Epithelial cell of esophagus (primary cell): ENCODE measurements at regions not wholly inside any gene's neighbourhood (a gene's known extent, or its start where the extent isn't known, plus 50 kb on each side); places are given as distances from the start of the nearest gene placed in this dataset.
"Not testable (repeated sequence)": the region's sequence is repeated elsewhere in the genome, so short reads cannot be mapped to it uniquely, and the experiment has no call there.

Experiments
- DNase-seq: peaks from one replicate; pipeline ENCODE4 v3.0.0; 2010; ENCODE audit warnings: low read depth
- H3K4me3 ChIP-seq: 2 replicates; pipeline ENCODE4 v1.5.1; 2011; ENCODE audit warnings: mild to moderate bottlenecking, low read length, control low read depth
- TF ChIP-seq, protein P1 (sequence below): IDR thresholded peaks from 2 replicates; pipeline ENCODE4 v1.5.1; 2011; ENCODE audit warnings: low read depth, mild to moderate bottlenecking, low read length, control low read depth, inconsistent platforms; ENCODE audit not compliant: insufficient read depth; ENCODE audit errors: missing control alignments

DNA sequence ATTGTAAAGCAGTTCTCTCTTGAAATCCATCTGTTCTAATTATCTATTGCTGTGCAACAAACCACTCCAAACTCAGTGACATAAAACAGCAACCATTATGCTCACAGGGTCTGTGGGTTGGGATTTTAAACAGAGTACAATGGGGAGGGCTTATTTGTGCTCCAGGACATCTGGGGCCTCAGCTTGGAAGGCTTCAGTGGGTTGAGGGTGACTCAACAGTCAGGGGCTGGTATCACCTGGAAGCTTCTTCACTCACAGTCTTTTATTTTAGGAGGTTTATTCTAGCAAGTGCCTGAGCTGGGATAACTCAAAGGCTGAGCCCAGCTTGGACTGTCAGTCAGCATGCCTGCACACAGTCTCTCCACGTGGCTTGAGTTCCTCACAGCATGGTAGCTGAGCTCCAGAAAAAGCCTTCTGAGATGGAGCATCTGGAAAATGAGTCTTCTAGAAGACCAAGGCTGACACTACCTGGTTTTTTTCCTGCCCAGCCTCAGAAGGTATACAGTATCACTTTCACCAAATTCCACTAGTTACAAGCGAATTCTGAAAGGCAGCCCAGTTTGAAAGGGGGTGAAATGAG is 234.6 kb upstream of the ID4 start:
- DNase-seq = no peak
- H3K4me3 ChIP-seq = no peak overlapping the region
- TF ChIP-seq, protein P1, sequence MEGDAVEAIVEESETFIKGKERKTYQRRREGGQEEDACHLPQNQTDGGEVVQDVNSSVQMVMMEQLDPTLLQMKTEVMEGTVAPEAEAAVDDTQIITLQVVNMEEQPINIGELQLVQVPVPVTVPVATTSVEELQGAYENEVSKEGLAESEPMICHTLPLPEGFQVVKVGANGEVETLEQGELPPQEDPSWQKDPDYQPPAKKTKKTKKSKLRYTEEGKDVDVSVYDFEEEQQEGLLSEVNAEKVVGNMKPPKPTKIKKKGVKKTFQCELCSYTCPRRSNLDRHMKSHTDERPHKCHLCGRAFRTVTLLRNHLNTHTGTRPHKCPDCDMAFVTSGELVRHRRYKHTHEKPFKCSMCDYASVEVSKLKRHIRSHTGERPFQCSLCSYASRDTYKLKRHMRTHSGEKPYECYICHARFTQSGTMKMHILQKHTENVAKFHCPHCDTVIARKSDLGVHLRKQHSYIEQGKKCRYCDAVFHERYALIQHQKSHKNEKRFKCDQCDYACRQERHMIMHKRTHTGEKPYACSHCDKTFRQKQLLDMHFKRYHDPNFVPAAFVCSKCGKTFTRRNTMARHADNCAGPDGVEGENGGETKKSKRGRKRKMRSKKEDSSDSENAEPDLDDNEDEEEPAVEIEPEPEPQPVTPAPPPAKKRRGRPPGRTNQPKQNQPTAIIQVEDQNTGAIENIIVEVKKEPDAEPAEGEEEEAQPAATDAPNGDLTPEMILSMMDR = no peak

DNA sequence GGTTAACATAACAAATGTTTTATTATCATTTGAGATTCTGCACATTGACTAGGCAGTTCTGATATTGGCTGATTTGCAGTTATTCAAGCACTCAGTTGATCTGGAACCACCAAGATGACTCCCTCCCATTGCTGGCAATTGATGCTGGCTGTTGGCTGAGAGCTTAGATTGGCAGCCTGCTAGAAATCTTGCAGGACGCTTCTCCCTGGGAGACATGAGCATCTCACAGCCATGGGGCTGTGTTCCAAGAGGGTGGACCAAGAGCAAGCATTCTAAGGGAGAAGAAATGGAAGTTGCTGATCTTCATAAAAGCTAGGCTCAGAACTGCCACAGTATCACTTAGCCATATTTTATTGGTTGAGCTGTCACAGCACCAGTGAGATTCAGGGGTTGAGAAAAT is 233.4 kb upstream of the ID4 start:
- no peak for DNase-seq
- H3K4me3 ChIP-seq = no peak overlapping the region
- TF ChIP-seq, protein P1 = no peak

DNA sequence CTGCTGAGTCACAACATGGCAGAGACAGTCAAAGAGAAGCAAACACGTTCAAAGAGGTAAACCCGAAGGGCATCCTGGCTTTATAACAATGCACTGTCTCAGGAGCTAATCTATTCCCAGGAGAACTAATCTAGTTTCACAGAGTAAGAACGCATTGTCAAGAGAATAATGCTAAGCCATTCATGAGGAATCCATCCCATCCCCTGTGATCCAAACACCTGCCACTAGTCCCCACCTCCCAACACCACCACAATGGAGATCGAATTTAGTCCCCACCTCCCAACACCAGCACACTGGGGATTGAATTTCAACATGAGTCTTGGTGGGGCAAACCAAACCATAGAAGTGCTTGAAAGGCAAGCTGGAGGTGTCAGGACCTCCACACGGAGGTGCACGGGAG is 231.5 kb upstream of the ID4 start:
- TF ChIP-seq, protein P1 = no peak
- no peak for DNase-seq
- no peak overlapping the region for H3K4me3 ChIP-seq

DNA sequence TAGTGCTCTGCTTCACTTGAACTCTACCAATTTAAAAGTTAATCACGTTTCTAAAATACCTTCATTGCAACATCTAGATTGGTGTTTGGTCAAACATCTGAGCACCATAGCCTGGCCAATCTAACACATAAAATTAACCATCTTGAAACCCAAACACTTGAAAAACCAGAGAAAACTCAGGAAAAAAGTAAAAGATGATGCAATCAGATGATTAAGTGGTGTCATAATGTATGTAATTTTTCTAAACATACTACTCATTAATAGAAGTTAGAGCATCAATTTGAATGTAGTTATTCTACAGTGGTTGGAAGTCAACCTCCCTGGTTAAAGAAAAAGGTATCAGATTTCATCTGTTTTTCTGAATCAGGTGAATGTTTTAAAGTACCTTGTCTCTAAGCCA is 228.6 kb upstream of the ID4 start:
- TF ChIP-seq, protein P1 = no peak
- H3K4me3 ChIP-seq = no peak overlapping the region
- no peak for DNase-seq

DNA sequence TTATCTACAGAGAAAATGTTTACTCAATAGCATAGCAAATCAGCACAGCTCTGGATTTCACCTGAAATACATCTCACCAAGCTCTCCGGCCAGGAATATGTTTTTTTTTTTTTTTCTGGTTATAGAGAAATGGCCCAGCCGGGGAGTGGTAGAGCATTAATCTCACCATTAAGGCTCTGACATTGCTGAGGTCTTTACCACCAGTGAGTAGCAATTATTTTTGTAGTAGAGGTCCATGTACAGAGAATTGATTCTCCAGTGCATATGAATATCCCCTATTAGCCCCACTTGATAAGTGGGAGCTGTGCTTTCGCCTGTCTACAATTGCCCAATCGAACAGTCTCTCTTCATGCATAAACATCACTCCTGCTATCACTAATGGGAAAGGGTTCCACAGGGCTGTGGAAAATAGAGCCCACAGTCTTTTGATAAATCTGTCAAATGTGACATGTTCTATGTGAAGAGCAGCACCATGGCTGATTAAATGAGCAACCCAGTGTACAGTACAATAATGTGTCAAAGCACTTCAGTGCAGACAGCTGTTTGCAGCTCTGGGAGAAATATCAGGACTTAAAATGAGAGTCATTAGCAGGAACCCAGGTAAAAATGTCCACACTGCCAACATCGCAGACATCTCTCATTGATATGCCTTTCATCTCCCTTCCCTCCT is 227.1 kb upstream of the ID4 start:
- no peak overlapping the region for H3K4me3 ChIP-seq
- TF ChIP-seq, protein P1 = no peak
- no peak for DNase-seq

DNA sequence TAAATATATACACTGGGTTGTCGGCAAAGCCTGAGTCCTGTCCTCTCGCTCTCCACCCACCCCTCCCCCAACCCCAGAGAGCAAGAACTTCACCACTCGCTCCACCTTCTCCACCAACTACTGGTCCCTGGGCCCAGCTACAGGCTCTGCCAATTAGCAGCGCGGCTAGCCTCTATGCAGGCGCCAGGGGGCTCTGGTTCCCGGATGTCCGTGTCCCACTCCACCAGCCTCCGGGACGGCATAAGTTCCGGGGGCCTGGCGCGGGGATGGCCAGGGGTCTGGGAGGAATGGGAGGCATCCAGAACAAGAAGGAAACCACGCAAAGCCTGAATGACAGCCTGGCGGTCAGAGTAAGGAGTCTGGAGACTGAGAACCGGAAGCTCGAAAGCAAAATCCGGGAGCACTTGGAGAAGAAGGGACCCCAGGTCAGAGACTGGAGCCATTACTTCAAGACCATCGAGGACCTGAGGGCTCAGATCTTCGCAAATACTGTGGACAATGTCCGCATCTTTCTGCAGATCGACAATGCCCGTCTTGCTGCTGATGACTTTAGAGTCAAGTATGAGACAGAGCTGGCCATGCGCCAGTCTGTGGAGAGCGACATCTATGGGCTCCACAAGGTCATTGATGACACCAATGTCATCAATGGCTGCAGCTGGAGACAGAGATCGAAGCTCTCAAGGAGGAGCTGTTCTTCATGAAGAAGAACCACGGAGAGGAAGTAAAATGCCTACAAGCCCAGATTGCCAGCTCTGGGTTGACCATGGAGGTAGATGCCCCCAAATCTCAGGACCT is 224.3 kb upstream of the ID4 start:
- DNase-seq, H3K4me3 ChIP-seq: not testable (repeated sequence)

DNA sequence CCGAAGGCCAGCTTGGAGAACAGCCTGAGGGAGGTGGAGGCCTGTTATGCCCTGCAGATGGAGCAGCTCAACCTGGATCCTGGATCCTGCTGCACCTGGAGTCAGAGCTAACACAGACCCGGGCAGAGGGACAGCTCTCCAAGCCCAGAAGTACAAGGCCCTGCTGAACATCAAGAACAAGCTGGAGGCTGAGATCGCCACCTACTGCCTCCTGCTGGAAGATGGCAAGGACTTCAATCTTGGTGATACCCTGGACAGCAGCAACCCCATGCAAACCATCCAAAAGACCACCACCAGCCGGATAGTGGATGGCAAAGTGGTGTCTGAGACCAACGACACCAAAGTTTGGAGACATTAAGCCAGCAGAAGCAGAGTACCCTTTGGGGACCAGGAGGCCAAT is 223.5 kb upstream of the ID4 start:
- peak; percentile 6 for DNase-seq
- no peak overlapping the region for H3K4me3 ChIP-seq
- TF ChIP-seq, protein P1 = no peak
